ENCODE measurements at regions not wholly inside any gene's neighbourhood (a gene's known extent, or its start where the extent isn't known, plus 50 kb on each side); places are given as distances from the start of the nearest gene placed in this dataset.

- H3K9me3 ChIP-seq (ENCODE audit: low read depth, low read length, poor library complexity, severe bottlenecking) = no peaks in the 10 kb centered on the region
- intact Hi-C loops (cut with micrococcal nuclease; ENCODE audit: unreplicated experiment) = no loop called here
- H3K36me3 ChIP-seq (ENCODE audit: insufficient read depth, low read length, poor library complexity, severe bottlenecking) = no peaks in the 10 kb centered on the region
- H3K4me3 ChIP-seq (ENCODE audit: low read depth, low read length, poor library complexity, severe bottlenecking) = no peak overlapping the region
- DNase-seq (ENCODE audit: low spot score) = no peak
- TF ChIP-seq EZH2 (IDR thresholded peaks at IDR 0.05; ENCODE audit: borderline replicate concordance, low read depth, low read length, poor library complexity, severe bottlenecking) (no peak), CTCF (conservative IDR thresholded peaks at IDR 0.05; ENCODE audit: low read depth, low read length) (no peak)
- ChIA-PET CTCF (interaction anchor here (1.3 kb wide), 1 partner anchor 364 kb away, joined by 3 read pairs; no protein-coding TSS in a partner anchor), POLR2A (ENCODE audit: low non-redundant PET) (no interaction called here)
- peaks cover under 1% of the 10 kb centered on the region for H3K4me1 ChIP-seq (ENCODE audit: insufficient read depth, low read length, poor library complexity, severe bottlenecking)
- H3K27ac ChIP-seq (ENCODE audit: low read depth, low read length, poor library complexity, severe bottlenecking) = no peak overlapping the region
- BruUV-seq (replicated peaks) = no TSS peak
- H3K27me3 ChIP-seq (replicated peaks; ENCODE audit: insufficient read depth, low read depth, low read length, poor library complexity) = no peaks in the 10 kb centered on the region
These were observed 107.7 kb upstream of the CDC42EP3 start for GRCh38 chr2:37779139-37779538.

GRCh38 chr2:37779611-37780386 lies 108.4 kb upstream of the CDC42EP3 start:
- no TSS peak for BruUV-seq (replicated peaks)
- H3K9me3 ChIP-seq (ENCODE audit: low read depth, low read length, poor library complexity, severe bottlenecking) = no peaks in the 10 kb centered on the region
- intact Hi-C loops (cut with micrococcal nuclease; ENCODE audit: unreplicated experiment) = no loop called here
- H3K4me3 ChIP-seq (ENCODE audit: low read depth, low read length, poor library complexity, severe bottlenecking) = no peak overlapping the region
- ChIA-PET CTCF (interaction anchor here (1.3 kb wide), 1 partner anchor 365 kb away, joined by 3 read pairs; no protein-coding TSS in a partner anchor), POLR2A (ENCODE audit: low non-redundant PET) (no interaction called here)
- TF ChIP-seq CTCF (conservative IDR thresholded peaks at IDR 0.05; ENCODE audit: low read depth, low read length) (no peak), EZH2 (IDR thresholded peaks at IDR 0.05; ENCODE audit: borderline replicate concordance, low read depth, low read length, poor library complexity, severe bottlenecking) (no peak)
- no peak overlapping the region for H3K27ac ChIP-seq (ENCODE audit: low read depth, low read length, poor library complexity, severe bottlenecking)
- H3K4me1 ChIP-seq (ENCODE audit: insufficient read depth, low read length, poor library complexity, severe bottlenecking) = no peaks in the 10 kb centered on the region
- no peaks in the 10 kb centered on the region for H3K36me3 ChIP-seq (ENCODE audit: insufficient read depth, low read length, poor library complexity, severe bottlenecking)
- H3K27me3 ChIP-seq (replicated peaks; ENCODE audit: insufficient read depth, low read depth, low read length, poor library complexity) = no peaks in the 10 kb centered on the region
- DNase-seq (ENCODE audit: low spot score) = no peak

GRCh38 chr2:37780387-37780676 lies 108.9 kb upstream of the CDC42EP3 start:
- intact Hi-C loops (cut with micrococcal nuclease; ENCODE audit: unreplicated experiment) = no loop called here
- ChIA-PET CTCF (interaction anchor here (1.3 kb wide), 1 partner anchor 365 kb away, joined by 3 read pairs; no protein-coding TSS in a partner anchor), POLR2A (ENCODE audit: low non-redundant PET) (no interaction called here)
- no peaks in the 10 kb centered on the region for H3K9me3 ChIP-seq (ENCODE audit: low read depth, low read length, poor library complexity, severe bottlenecking)
- no peaks in the 10 kb centered on the region for H3K27me3 ChIP-seq (replicated peaks; ENCODE audit: insufficient read depth, low read depth, low read length, poor library complexity)
- no peak overlapping the region for H3K27ac ChIP-seq (ENCODE audit: low read depth, low read length, poor library complexity, severe bottlenecking)
- H3K4me1 ChIP-seq (ENCODE audit: insufficient read depth, low read length, poor library complexity, severe bottlenecking) = no peaks in the 10 kb centered on the region
- BruUV-seq (replicated peaks) = no TSS peak
- H3K36me3 ChIP-seq (ENCODE audit: insufficient read depth, low read length, poor library complexity, severe bottlenecking) = no peaks in the 10 kb centered on the region
- no peak overlapping the region for H3K4me3 ChIP-seq (ENCODE audit: low read depth, low read length, poor library complexity, severe bottlenecking)
- no peak for TF ChIP-seq EZH2 (IDR thresholded peaks at IDR 0.05; ENCODE audit: borderline replicate concordance, low read depth, low read length, poor library complexity, severe bottlenecking)
- no peak for TF ChIP-seq CTCF (conservative IDR thresholded peaks at IDR 0.05; ENCODE audit: low read depth, low read length)
- no peak for DNase-seq (ENCODE audit: low spot score)

Data from A673 (cell line).